NCI-H187 (cell line): ENCODE measurements at regions not wholly inside any gene's neighbourhood (a gene's known extent, or its start where the extent isn't known, plus 50 kb on each side); places are given as distances from the start of the nearest gene placed in this dataset.
"Not testable (repeated sequence)": the region's sequence is repeated elsewhere in the genome, so short reads cannot be mapped to it uniquely, and the experiment has no call there.

ENCODE experiments used
- DNase-seq, 2 experiments: peaks; one replicate each; lab custom pipeline; 2025; lab: John Stamatoyannopoulos, UW

DNA sequence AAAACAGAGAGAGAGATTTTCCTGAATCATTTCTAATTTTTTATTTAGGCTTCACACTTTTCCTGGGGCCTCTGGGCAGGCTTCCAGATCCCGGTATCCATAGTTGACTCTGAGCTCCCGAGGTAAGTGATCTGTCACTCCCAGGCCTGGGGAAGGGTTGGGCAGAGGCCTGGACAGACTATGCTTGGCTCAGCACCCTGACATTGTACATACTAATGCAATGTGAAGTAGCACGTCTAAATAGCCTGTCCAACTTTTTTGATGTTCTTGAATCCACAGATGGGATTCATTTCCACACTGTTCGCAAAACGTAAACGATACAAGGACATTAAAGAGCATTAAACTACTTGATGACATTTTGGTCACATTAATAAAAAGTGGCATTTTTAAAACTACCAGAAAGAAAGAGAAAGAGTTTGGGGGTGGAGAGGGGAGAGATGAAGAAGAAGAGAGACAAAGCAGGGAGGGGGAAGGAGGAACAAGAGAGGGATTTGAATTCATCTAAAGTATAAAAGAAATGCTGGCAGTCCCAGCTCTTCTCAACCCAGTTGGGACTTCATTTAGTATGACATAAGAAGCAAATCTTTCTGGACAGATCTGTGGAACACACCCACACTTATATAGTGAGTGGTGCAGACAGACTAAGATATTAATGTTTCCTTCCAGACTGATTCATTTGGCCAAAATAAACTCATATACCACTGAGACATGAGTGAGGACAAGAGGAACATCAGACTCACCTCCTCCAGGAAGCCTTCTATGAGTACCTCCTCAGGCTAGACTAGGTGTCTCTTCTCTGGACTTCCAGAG, 514.2 kb downstream of the SOX6 start:
- no peak for DNase-seq

DNA sequence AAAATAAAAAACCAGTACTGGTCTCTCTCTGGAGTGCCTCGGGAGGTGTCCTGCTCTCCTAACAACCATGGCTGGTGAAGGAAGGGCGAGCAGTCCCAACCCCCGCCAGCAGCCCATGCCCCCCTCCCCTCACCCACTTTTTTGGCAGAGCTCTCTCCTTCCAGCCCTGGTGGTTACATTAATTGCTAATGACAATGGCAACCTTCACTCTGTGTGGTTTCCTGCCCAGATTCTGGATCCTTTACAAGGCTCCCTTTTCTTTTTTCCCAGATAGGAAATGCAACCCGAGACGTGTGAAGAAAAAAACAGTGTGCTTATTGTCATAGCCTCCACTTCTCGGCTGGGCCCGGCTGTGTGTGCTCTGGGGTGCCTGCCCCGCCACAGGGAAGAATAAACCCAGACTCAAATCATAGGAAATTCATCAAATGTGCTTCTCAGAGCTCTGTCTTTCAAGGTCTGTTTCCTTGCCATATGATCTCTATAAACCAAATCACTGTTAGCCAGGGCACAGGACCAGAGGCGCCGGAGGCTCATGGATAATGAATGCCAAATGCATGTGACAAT, 513.0 kb downstream of the SOX6 start:
- no peak for DNase-seq

DNA sequence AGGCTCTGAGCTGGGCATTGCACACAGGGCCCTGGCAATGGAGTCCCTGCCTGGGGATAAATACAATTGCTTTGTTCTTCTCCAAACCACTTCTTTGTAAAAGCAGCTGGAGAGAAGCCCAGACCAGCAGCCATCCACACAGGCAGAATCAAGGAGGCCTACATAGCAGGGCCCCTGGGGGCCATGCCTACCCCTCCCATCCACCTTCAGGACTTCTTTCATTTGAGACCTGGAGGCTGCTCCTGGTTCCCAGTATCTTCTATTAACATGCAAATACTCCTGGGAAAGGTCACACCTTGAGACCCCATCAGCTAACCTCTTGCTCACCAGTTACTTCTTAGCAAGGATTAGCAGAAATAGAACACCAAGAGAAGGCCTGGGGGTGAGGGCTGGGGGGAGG, 511.1 kb downstream of the SOX6 start:
- no peak for DNase-seq

DNA sequence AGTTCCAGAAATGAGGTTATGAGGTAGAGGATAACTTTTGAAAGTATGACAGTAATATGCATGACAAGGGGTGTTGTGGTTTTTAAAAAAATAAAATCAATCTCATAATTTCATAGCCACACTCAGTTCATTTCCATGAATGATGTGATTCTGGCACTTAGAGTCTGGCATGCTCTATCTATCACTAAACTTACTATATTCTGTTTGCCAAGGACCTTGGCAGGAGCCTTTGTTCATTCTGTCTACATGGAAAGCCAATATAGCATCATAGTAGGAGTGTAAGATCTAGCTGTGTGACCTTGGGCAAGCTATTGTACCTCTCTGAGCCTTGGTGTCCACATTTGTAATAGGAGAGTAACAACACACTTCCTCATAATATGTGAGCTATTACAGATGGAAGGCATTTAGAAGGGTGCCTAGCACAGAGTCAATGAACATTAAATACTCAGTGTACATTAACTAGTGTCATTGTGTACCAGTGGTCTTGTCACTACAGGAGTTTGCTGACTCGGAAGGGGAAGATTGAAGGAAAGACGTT, 507.6 kb downstream of the SOX6 start:
- no peak for DNase-seq

DNA sequence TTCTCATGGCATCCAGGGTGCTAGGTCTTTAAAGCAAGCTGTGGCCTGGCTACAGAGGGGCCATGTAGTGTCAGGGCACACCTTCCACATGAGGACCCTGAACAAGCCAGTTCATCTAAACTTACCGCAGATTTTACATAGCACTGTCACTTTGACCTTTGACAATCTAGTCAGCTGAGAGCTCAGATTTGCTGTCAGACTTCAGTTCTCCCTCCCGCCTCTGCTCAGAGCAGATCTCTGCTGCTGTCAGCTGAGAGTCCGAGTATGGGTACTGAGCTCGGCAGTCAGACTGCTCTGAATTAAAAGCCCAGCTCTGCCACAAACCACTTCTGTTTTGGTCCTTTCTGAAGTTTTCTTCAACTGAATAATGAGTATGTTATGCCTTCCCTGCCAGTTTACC, 507.1 kb downstream of the SOX6 start:
- no peak for DNase-seq

DNA sequence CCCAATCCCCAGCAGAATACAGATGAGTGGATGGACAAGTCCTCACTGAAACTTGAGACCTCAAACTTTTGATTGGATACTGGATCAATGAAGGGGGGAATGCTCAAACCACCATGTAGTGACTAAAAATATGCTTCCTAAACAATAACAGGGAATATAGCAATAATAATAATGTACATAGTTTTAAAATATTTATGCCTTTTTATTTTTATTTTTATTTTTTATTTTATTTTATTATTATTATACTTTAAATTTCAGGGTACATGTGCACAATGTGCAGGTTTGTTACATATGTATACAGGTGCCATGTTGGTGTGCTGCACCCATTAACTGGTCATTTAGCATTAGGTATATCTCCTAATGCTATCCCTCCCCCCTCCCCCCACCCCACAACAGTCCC, 506.0 kb downstream of the SOX6 start:
- DNase-seq: not testable (repeated sequence)

DNA sequence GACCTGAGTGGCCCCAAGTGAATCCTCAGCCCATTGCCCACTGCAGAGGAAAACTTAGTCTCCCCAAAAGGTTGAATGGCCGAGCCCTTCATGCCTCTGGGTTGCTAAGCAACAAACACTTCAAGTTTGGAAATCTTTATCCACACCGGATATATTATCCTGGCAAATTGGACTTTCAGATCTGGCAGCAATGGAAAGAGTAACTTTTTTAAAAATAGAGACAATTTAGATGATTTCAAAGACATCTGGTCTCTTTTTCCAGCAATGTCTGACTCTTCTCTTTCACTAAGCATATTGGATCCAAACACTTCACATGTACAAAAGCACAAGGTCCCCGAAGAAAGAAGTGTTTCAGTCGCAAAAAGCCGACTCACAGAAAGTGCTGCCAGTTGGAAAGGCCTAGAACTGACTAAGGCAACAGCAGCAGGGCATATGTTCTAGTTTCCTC, 505.3 kb downstream of the SOX6 start:
- no peak for DNase-seq

DNA sequence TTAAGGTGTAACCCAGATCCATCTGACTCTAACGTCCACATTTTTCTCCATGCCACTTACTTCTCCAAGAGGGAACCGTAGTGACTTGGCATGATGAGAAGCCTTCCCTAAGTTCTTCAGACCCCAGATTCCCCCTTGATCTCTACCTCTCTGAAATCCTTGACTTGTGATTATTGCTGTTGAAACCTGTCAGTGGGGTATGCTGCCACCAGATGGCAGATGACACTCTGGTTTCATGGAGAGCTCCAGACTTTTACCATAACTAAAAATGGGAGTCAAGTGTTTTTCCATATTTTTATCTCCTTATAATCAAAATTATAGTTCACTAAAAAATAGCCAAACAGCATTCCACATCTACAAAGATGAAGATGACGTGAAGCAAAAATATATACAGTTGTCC, 504.2 kb downstream of the SOX6 start:
- DNase-seq: no peak

DNA sequence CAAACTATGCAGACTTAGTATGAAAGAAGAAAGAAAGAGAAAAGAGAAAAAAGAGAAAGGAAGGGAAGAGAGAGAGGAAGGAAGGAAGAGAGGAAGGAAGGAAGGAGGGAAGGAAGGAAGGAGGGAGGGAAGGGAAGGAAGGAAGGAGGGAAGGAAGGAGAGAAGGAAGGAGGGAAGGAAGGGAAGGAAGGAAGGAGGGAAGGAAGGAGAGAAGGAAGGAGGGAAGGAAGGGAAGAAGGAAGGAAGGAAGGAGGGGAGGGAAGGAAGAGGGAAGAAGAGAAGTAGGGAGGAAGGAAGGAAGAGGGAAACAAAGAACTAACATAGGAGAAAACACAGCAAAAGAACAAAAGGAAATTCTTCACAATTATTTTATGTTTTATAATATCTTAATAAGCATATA, 502.1 kb downstream of the SOX6 start:
- no peak for DNase-seq

DNA sequence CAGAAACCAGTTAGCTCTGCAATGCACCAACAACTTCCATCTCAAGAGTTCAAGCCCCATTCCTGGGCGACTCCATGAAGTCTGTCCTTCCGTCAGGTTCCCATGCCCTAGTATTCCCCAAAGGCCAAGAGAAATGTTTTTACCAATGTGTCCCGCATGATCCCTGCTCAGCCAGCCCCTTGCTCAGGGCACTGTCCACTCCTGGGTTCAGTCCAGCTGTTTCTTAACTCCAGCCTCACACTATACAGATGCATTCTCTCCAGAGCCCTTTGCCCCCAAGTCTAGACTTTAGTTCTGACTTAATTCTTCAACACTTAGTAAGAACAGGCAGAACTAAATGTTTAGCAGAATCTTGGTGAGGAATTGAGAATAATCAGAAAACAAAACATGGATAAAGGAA, 497.5 kb downstream of the SOX6 start:
- no peak for DNase-seq

DNA sequence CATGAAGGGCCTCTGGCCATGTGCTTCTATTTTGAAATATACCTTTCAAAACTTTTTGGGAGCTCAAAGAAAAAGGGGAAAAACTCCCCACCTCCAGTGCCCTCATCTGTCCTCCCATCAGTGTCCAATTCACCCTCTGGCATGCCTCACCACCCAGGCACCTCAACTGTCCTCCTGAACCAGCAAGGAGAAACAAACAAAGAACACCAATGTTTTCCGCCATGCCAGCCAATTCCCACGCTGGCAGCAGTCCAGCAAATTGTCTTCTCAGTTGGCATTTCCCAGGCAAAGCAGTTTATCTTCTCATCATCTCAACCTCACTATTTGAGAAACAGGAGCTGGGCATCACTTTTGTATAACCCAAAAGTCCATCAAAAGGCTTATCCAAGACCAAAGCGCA, 496.9 kb downstream of the SOX6 start:
- no peak for DNase-seq

DNA sequence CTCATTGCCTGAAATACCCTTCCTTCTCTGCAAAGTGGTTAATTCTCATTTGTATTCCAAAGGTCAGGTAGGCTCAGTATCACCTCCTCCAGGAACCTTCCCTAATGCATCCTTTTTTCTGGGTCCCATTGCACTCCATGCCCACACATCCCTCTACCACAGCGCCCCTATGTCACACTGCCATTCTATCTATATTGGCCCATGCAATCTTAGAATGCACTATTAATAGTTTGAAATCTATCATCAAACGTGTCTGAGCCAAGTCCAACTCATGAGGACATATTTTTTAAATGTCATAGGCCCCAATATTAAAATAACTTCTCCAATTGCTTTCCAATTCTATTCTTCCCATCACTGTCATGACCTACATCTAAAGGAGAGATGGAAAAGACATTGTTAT, 495.1 kb downstream of the SOX6 start:
- DNase-seq: no peak

DNA sequence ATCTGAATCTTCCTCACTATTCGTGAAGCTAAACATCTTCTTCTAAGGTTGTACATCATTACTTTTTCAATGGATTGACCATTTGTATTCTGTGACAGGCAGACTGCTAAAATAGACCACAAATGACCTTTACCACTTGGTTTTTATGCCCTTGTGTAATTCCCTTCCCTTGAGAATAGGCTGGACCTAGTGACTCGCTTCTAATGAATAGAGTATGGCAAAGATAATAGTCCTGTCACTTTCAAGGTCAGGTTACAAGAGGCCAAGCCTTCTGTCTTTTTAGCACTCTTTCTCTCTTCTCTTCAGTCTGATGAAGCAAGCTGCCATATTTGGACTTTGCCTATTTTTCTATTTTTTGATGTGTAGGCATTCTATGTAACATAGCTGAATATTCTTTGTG, 492.9 kb downstream of the SOX6 start:
- no peak for DNase-seq

DNA sequence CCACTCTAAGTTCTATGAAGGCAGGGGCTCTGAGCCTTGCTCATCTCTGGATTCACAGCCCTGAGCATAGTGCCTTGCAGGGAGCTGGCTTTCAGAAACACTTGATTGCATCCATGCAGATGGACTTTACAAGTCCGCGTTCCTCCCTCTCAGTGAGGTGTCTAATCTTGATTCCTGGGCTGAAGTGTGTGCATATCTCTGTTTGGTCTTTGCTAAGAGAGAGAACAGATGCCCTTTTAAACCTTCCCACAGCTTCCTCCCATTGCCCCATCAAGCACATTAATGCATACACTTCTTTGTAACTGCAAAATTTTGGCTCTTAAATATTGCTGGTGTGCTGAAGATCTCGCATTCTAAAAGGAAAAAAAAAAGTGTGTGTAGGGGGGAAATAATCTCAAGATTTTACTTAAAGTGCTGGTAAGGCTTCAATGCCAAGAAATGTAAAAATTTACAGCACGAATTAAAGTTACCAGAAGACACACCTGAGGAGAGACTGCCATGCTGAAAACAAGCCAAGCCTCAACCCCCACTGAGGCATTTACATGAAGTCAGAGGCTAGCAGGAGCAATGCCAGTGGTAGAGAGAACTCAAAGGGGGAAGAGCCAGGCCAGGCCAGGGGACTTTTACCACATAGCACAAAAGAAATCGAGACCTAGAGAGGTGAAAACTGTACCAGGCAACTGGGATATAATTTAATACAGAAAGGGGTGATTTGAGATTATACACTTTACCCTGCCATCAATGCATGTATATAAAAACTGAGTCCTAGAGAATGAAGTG, 492.1 kb downstream of the SOX6 start:
- no peak for DNase-seq

DNA sequence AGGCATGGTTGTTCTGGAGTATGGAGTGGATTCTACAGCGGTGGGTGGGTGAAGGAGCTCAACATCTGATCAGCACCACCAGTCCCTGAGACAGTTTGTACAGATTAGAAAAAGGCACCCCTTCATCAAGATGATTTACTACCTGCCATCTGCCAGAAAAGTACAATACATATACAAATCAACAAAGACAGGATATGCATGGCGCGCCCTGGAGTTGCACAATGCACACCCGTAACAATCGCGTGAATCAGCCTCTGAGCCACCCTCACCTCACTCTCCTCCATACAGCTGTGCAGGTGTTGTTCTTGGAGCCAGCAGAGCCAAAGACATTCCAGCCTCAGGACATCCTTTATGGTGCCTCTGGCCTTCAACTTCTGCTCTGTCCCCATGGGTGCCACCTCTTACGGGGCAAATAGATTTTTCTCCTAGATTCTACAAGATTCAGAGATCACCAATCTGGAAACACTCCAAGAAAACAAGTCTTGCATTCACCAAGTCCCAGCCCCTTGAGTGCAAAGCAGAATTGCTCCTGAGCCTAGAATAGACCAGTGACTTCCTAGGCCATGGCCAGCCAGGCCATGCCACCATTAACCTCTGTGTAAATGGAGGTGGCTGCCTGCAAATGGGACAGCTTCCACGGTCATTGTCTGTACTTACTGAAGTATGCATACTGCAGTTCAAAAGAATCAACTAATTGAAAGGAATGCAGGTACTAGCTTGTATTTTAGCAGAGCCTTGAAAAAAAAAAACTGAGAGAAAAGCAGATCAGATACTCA, 490.9 kb downstream of the SOX6 start:
- no peak for DNase-seq

DNA sequence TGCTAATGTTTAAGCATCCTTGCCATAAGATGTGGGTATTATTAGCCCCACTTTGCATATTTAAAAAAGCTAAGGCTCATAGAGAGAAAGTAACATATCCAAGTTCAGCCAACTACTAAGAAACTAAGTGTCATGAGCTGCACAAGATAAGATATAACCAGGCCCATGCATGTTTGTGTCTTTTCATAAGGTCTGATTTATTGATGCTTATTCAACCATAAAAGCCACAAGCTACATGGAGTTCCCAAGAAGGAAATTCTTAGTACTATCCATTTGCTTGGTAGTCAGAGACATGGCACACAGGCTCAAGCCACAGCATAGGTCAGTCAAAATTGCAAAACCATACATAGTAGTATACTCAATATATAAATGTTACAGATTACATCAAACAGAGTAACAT, 488.5 kb downstream of the SOX6 start:
- no peak for DNase-seq

DNA sequence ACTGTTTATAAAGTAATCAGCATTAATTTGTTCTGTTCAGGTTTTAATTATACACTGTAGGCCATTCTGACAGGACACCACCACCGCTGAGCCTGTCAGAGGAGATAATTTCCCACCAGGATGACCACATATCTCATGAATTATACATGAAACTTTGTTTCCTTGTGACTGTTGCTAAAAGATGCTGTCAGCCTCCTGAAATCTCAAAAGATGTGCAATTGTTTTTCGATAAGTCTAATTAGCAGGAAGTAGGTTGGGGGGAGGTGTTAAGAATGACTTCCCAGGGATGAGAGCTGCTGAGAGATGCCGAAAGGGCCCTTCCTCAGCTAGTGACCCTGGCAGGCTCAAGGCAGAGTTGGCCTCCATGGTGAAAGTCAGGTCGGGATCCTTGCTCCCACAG, 485.4 kb downstream of the SOX6 start:
- DNase-seq: no peak

DNA sequence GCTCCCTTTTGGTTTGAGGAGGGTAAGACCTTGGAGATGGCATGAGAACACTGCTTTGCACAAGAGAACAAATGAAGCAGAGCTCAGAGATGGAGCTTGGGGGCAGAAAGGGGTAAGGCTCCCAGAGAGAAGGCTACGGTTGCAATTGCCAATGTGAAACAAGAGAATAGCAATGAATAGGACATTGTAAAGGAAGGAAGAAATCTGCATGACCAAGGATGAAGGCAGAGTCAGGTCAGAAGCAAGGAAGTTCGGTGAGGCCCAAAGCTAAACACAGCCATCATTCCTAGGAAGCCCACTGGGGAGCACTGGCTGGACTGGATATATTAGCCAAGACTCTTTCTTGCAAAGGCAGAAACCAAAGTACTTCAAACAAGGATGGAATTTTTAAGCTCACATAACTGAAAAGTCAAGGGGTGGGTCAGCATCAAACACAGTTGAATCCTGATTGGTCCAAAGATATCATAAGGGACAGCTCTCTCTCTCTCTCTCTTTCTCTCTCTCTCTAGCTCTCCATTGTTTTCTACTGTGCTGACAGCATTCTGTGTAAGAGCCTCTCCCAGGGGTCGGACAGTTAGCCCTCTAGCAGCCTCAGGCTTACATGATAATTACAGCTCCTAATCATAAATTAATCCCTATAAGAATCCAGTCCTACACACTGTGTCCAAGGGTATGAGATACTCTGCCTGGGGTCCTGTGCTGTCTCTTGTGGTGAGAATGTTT, 484.3 kb downstream of the SOX6 start:
- DNase-seq: no peak

DNA sequence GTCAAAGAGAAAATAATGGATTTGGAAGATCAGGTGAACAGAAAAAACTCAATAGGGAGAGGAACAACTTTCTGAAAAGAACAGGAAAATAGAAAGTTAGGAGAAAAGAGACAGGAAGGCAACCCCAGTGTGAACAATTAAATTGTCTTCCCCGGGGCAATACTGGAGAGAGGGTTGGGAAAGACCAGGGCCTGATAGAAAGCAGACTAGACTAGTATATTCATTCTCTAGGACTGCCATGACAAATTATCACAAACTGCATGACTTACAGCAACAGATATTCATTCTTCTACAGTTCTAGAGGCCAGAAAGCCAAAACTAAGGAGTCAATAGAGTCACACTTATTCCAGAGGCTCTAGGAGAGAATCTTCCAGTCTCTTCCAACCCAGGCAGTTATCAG, 482.8 kb downstream of the SOX6 start:
- DNase-seq: no peak

DNA sequence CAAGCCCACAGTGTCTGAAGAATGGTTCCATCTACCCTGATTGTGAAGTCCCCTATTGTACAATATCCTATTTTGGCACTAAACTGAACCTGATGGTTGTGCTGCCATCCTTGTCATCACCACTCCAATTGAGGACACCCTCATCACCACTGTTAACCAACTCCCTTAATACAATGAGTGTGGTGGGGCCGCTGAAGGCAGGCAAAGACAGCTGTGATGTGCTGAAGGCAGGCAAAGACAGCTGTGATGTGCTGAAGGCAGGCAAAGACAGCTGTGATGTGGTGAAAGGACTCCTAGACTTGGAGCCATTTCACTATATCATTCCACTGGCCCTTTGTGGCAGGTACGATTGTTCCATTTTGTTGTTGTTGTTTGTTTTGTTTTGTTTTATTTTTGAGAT, 481.6 kb downstream of the SOX6 start:
- no peak for DNase-seq

DNA sequence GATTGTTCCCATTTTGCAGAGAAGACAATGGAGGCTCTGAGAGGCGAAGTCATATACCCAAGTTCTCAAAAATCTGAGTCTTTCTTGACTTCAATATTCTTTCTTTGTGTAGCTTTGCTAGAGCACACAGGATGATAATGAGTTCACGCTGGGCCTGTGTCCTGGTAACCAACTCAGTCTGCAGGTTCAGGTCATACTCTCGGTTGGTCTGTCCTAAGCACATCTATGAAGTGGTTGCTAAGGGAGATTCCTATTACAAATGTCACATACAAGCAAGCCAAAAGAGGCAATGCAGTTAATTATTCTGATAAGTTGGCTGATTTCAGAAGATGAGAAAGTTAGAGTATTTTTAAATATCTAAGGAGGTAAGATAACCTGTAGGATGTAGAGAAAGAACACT, 481.0 kb downstream of the SOX6 start:
- no peak for DNase-seq

DNA sequence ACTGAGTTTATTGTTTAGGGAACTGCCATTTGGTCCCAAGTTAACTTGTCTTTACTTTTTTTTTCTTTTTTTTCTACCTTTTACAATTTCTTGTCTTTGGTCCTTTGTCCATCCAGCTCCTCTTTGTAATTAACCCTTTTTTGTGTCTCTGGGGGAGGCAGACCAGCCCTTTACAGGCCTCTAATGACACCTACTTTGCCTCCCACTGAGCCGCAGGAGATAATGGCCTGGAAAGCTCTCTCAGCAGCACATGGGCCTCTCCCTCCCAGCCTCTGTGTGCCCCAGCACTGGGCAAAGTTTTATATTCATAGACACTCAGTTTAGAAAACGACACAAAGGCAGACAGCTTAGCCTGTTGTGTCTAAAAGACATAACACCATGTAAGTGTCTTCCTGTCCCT, 480.4 kb downstream of the SOX6 start:
- DNase-seq: no peak
